ENCODE measurements at regions not wholly inside any gene's neighbourhood (a gene's known extent, or its start where the extent isn't known, plus 50 kb on each side); places are given as distances from the start of the nearest gene placed in this dataset.

DNA sequence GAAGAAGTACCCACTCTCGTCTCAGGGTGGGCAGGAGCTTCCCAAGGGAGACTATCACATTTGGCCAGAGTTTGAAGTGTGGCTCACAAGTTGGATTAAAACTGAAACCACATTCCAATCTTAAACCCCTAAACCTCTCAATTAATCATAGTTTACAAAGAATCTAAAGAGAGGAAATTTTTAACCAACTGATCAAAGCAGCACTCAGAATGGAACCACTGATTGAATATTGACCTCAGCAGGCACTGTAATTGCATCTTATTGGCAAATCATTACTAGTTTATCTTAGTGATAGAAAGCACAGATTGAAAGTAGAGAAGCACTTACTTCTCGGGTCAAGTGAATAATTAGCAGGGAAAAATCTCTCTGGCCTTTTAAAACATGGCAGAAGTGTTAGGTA lies 491.6 kb downstream of the TOX3 start:
- no peak overlapping the region for H3K27ac ChIP-seq (ENCODE audit: low read depth, low read length, severe bottlenecking)
- H3K4me1 ChIP-seq (ENCODE audit: control insufficient read depth, insufficient read depth, low read length, poor library complexity, severe bottlenecking) = no peaks in the 10 kb centered on the region
- H3K36me3 ChIP-seq (ENCODE audit: control insufficient read depth, insufficient read depth, low read length) = no peaks in the 10 kb centered on the region
- no peak overlapping the region for H3K4me3 ChIP-seq (ENCODE audit: extremely low read depth, insufficient read depth, low read length, poor library complexity, severe bottlenecking)
- H3K9me3 ChIP-seq (ENCODE audit: control insufficient read depth, low read length) = no peaks in the 10 kb centered on the region
- 80 to 100% methylated on average over 1 of the region's 2 CpGs for WGBS, 2 experiments (ENCODE audit: insufficient coverage in 2 of 2)

DNA sequence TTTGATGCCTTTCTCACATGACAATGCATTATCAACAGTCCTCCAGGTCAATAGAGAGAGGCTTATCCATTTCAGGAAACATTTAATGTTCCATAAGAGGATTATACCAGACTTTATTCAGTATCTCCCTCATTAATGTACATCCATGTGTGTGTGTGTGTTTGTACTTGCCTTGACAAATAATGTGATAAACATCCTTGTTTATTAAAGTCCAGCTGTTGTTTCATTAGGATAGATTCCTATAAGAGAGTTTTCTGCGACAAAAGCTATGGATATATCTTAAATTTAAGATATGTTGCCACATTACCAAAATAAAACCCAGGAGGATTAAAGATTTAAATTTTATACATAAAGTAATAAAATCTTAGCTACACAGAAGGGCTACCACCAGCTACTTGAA lies 492.6 kb downstream of the TOX3 start:
- WGBS, 2 experiments (ENCODE audit: insufficient coverage in 2 of 2) = no CpG with 5 or more reads among the region's 1 CpG

DNA sequence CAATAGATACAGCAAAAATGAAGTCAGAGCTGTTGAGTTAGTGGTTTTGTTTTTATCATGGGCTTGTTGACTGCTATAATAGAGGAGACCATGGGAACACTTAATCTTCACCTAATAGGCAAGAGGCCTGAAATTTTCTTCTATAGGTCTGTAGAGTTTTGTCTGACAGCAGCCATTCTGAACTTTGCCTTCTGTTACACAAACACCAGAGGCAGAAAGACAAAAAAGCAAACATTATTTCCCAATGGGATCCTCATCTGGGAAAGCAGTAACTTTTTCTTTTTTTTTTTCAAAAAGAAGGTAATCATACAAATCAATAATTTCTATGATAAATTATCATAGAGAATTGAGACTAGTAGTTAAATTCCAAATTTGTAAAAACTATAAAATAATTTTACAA lies 494.1 kb downstream of the TOX3 start:
- no peak overlapping the region for H3K4me3 ChIP-seq (ENCODE audit: extremely low read depth, insufficient read depth, low read length, poor library complexity, severe bottlenecking)
- H3K27ac ChIP-seq (ENCODE audit: low read depth, low read length, severe bottlenecking) = no peak overlapping the region
- no peaks in the 10 kb centered on the region for H3K4me1 ChIP-seq (ENCODE audit: control insufficient read depth, insufficient read depth, low read length, poor library complexity, severe bottlenecking)
- H3K9me3 ChIP-seq (ENCODE audit: control insufficient read depth, low read length) = no peaks in the 10 kb centered on the region
- no peaks in the 10 kb centered on the region for H3K36me3 ChIP-seq (ENCODE audit: control insufficient read depth, insufficient read depth, low read length)

More for the DNA sequence above, 492.6 kb downstream of the TOX3 start:
- H3K4me3 ChIP-seq (ENCODE audit: extremely low read depth, insufficient read depth, low read length, poor library complexity, severe bottlenecking) = no peak overlapping the region
- H3K9me3 ChIP-seq (ENCODE audit: control insufficient read depth, low read length) = no peaks in the 10 kb centered on the region
- no peaks in the 10 kb centered on the region for H3K36me3 ChIP-seq (ENCODE audit: control insufficient read depth, insufficient read depth, low read length)
- H3K4me1 ChIP-seq (ENCODE audit: control insufficient read depth, insufficient read depth, low read length, poor library complexity, severe bottlenecking) = no peaks in the 10 kb centered on the region
- H3K27ac ChIP-seq (ENCODE audit: low read depth, low read length, severe bottlenecking) = no peak overlapping the region

DNA sequence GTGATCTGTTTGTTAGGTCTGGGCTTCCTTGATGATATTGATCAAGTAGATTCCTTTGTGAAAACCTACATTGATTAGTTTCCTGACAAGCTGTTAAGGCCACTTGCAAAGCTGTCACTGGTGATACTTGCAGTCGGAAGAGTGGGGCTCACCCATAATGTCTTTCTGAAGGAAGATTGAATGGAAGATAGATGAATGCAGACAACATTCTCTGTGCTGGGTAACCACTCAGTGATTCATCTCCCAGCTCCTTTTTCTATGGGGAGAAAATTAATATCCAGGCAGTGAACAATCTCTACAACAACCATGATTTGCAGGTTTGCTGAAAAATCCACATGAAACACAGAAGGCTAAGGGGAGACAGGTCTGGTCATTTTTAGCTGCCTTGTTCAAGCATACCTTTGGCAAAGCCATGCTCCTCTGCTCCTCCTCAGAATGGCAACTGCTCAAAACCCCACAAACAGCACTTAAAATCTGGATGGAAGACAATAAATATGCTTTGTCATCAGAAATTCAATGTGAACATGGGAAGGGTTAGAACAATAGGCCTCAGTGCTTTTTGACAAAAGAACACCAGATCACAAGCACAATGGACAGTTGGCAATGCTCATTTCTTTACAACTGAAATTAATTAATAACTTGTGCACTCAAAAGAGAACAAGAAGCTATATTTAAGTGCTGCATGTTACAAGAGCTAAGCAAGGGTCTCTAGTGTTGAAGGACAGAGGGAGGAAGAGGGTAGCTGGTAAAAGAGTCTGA lies 495.4 kb downstream of the TOX3 start:
- 100% methylated on average over 1 of the region's 1 CpG; no CpG with 5 or more reads in 1 of the 2 experiments for WGBS, 2 experiments (ENCODE audit: insufficient coverage in 2 of 2)
- no peak overlapping the region for H3K4me3 ChIP-seq (ENCODE audit: extremely low read depth, insufficient read depth, low read length, poor library complexity, severe bottlenecking)
- no peaks in the 10 kb centered on the region for H3K36me3 ChIP-seq (ENCODE audit: control insufficient read depth, insufficient read depth, low read length)
- H3K27ac ChIP-seq (ENCODE audit: low read depth, low read length, severe bottlenecking) = no peak overlapping the region
- H3K4me1 ChIP-seq (ENCODE audit: control insufficient read depth, insufficient read depth, low read length, poor library complexity, severe bottlenecking) = no peaks in the 10 kb centered on the region
- H3K9me3 ChIP-seq (ENCODE audit: control insufficient read depth, low read length) = no peaks in the 10 kb centered on the region

DNA sequence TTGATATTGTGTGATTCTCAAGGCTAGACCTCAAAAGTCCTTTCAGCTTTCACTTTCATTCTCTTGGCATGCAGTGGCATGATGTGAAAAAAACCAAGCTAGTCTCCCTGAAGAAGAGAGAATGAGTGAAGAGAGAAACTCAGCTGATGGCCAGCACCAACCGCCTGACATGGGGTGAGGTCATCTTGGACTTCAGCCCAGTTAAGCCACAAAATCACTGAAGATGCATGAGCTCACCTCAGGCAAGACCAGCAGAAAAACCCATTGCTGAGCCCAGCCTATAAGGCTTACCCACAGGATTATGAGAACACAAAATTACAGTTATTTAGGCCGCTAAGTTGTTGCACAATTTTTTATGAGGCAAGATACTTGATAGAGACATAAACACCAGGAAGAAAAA lies 496.5 kb downstream of the TOX3 start:
- Histone ChIP-seq H3K4me3 (ENCODE audit: extremely low read depth, insufficient read depth, low read length, poor library complexity, severe bottlenecking) (no peak overlapping the region), H3K4me1 (ENCODE audit: control insufficient read depth, insufficient read depth, low read length, poor library complexity, severe bottlenecking) (no peaks in the 10 kb centered on the region), H3K27ac (ENCODE audit: low read depth, low read length, severe bottlenecking) (no peak overlapping the region), H3K9me3 (ENCODE audit: control insufficient read depth, low read length) (no peaks in the 10 kb centered on the region), H3K36me3 (ENCODE audit: control insufficient read depth, insufficient read depth, low read length) (no peaks in the 10 kb centered on the region)
- WGBS, 2 experiments (ENCODE audit: insufficient coverage in 2 of 2) = 80 to 100% methylated on average over 1 of the region's 2 CpGs

DNA sequence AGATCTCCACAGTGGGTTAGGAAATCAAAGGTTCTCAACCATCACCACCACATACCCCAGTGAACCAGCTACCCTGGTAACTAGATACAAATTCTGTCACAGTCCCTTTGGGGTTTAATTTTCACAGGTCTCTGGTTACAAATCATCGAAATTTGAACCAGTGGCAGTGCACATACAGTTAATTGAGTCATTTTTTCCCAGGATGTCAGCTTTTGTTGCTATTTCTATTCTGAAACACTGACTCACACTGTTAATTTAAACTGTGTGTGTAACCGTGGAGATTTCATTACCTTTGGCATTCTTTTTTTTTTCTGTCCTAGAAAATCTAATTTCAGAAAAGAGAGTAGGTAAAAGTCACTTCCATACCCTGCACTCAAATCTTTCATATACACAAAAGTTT lies 511.5 kb downstream of the TOX3 start:
- WGBS, 2 experiments (ENCODE audit: insufficient coverage in 2 of 2) = 60% methylated on average over 1 of the region's 2 CpGs; no CpG with 5 or more reads in 1 of the 2 experiments

DNA sequence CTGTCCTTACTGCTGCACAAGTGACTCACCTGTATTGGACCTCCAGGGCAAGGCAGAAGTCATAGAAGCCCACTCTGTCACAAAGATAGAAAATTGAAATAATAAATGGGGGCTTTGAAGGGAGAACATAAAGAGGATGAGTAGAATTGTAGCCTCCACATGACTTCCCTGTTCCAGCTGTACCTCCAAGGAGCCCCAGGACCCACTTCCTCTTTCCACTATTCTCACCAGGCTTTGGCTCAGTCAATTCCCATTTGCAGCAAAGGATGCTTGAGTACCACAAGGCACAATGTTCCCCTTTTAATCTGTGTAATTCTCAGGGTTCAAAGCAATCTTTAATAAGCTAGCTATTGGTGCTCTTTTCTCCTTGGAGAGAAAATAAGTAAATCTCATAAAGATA lies 512.1 kb downstream of the TOX3 start:
- Histone ChIP-seq H3K27ac (ENCODE audit: low read depth, low read length, severe bottlenecking) (no peak overlapping the region), H3K4me1 (ENCODE audit: control insufficient read depth, insufficient read depth, low read length, poor library complexity, severe bottlenecking) (no peaks in the 10 kb centered on the region), H3K9me3 (ENCODE audit: control insufficient read depth, low read length) (no peaks in the 10 kb centered on the region), H3K36me3 (ENCODE audit: control insufficient read depth, insufficient read depth, low read length) (no peaks in the 10 kb centered on the region), H3K4me3 (ENCODE audit: extremely low read depth, insufficient read depth, low read length, poor library complexity, severe bottlenecking) (no peak overlapping the region)

More for the DNA sequence above, 511.5 kb downstream of the TOX3 start:
- Histone ChIP-seq H3K36me3 (ENCODE audit: control insufficient read depth, insufficient read depth, low read length) (no peaks in the 10 kb centered on the region), H3K4me1 (ENCODE audit: control insufficient read depth, insufficient read depth, low read length, poor library complexity, severe bottlenecking) (no peaks in the 10 kb centered on the region), H3K27ac (ENCODE audit: low read depth, low read length, severe bottlenecking) (no peak overlapping the region), H3K9me3 (ENCODE audit: control insufficient read depth, low read length) (no peaks in the 10 kb centered on the region), H3K4me3 (ENCODE audit: extremely low read depth, insufficient read depth, low read length, poor library complexity, severe bottlenecking) (no peak overlapping the region)

DNA sequence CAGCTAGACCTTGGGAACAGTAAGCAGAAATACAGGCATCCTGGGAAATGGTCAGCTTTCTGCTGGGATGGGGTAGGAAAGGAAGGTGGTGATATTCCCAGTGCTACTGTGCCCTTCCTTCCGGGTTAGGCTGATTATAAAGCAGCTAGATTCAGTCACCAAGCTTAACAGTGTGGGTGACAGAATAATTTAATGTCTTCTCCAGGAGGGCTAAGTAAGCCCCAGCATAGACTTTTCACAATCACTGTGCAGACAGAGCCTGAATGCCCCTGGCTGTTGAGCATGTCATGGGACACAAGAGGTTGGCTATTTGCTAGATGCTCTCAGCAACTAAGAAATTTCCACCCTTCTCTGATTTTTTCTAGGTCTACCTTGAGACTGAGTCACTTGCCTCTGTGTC lies 513.0 kb downstream of the TOX3 start:
- Histone ChIP-seq H3K36me3 (ENCODE audit: control insufficient read depth, insufficient read depth, low read length) (no peaks in the 10 kb centered on the region), H3K4me1 (ENCODE audit: control insufficient read depth, insufficient read depth, low read length, poor library complexity, severe bottlenecking) (no peaks in the 10 kb centered on the region), H3K9me3 (ENCODE audit: control insufficient read depth, low read length) (no peaks in the 10 kb centered on the region), H3K4me3 (ENCODE audit: extremely low read depth, insufficient read depth, low read length, poor library complexity, severe bottlenecking) (no peak overlapping the region), H3K27ac (ENCODE audit: low read depth, low read length, severe bottlenecking) (no peak overlapping the region)
- WGBS, 2 experiments (ENCODE audit: insufficient coverage in 2 of 2) = 64 to 100% methylated on average over 1 of the region's 1 CpG

DNA sequence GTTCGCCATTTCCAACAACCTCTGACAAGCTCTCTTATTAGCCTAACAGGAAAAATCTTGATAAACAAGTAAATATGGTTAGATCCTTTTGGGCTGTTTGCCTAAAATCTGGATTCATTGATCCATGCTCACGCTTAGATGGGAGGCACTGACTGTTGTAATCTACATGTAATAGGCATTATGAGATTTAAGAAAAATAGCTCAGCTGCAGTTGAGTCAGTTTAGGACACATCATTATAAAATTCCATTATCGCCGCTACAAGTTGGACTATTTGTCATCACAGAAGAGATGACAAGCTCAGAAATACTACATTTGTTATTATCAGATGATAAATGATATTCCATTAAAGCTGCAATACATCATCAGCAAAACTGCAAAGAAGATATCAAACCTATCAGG lies 524.0 kb downstream of the TOX3 start:
- Histone ChIP-seq H3K36me3 (ENCODE audit: control insufficient read depth, insufficient read depth, low read length) (no peaks in the 10 kb centered on the region), H3K4me1 (ENCODE audit: control insufficient read depth, insufficient read depth, low read length, poor library complexity, severe bottlenecking) (no peaks in the 10 kb centered on the region), H3K27ac (ENCODE audit: low read depth, low read length, severe bottlenecking) (no peak overlapping the region), H3K9me3 (ENCODE audit: control insufficient read depth, low read length) (no peaks in the 10 kb centered on the region), H3K4me3 (ENCODE audit: extremely low read depth, insufficient read depth, low read length, poor library complexity, severe bottlenecking) (no peak overlapping the region)
- WGBS, 2 experiments (ENCODE audit: insufficient coverage in 2 of 2) = 100% methylated on average over 1 of the region's 4 CpGs; no CpG with 5 or more reads in 1 of the 2 experiments

DNA sequence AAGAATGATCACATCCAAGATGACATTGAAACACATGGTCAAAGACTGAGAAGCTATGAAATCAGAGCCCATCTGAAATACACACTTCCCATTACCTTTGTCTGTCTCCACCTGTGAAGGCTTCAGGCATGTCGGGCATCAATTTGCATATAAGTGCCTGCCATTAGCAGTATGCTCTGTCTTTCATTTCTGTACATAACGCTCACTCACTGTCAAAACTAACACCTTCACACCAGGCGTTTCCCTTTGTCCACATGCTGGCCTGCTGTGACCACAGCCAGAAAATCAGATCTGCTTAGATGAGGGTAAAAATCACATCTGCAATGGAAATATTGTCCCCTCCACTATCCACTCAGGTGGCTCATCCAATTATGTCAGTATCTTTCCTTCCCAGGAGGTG lies 524.8 kb downstream of the TOX3 start:
- no peaks in the 10 kb centered on the region for H3K9me3 ChIP-seq (ENCODE audit: control insufficient read depth, low read length)
- no peaks in the 10 kb centered on the region for H3K36me3 ChIP-seq (ENCODE audit: control insufficient read depth, insufficient read depth, low read length)
- 62 to 84% methylated on average over 3 of the region's 3 CpGs for WGBS, 2 experiments (ENCODE audit: insufficient coverage in 2 of 2)
- H3K4me3 ChIP-seq (ENCODE audit: extremely low read depth, insufficient read depth, low read length, poor library complexity, severe bottlenecking) = no peak overlapping the region
- no peaks in the 10 kb centered on the region for H3K4me1 ChIP-seq (ENCODE audit: control insufficient read depth, insufficient read depth, low read length, poor library complexity, severe bottlenecking)
- H3K27ac ChIP-seq (ENCODE audit: low read depth, low read length, severe bottlenecking) = no peak overlapping the region

DNA sequence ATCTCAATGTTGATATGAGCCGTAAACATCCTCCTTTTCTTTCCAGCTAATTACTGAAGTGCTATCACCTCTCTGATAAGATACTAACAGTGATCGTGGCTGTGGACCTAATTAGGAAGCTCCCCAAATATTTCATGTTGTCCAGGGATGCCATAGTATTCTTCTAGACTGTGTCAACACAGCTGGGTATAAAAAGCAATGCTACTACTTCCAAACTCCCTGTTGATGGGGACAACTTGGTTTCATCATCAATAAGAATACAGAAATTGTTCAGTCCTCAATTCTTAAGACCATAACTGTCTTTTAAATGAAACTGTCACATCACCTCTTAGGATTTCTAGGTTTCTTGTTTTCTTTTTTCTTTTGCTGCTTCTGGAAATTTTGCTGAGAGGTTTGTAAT lies 530.6 kb downstream of the TOX3 start:
- no peak overlapping the region for H3K27ac ChIP-seq (ENCODE audit: low read depth, low read length, severe bottlenecking)
- peaks cover 7% of the 10 kb centered on the region for H3K9me3 ChIP-seq (ENCODE audit: control insufficient read depth, low read length)
- no peaks in the 10 kb centered on the region for H3K4me1 ChIP-seq (ENCODE audit: control insufficient read depth, insufficient read depth, low read length, poor library complexity, severe bottlenecking)
- no peaks in the 10 kb centered on the region for H3K36me3 ChIP-seq (ENCODE audit: control insufficient read depth, insufficient read depth, low read length)
- H3K4me3 ChIP-seq (ENCODE audit: extremely low read depth, insufficient read depth, low read length, poor library complexity, severe bottlenecking) = no peak overlapping the region
- WGBS, 2 experiments (ENCODE audit: insufficient coverage in 2 of 2) = 57 to 80% methylated on average over 1 of the region's 2 CpGs

Data from mesodermal cell (in vitro differentiated cells).